ENCODE measurements at regions not wholly inside any gene's neighbourhood (a gene's known extent, or its start where the extent isn't known, plus 50 kb on each side); places are given as distances from the start of the nearest gene placed in this dataset.

DNA sequence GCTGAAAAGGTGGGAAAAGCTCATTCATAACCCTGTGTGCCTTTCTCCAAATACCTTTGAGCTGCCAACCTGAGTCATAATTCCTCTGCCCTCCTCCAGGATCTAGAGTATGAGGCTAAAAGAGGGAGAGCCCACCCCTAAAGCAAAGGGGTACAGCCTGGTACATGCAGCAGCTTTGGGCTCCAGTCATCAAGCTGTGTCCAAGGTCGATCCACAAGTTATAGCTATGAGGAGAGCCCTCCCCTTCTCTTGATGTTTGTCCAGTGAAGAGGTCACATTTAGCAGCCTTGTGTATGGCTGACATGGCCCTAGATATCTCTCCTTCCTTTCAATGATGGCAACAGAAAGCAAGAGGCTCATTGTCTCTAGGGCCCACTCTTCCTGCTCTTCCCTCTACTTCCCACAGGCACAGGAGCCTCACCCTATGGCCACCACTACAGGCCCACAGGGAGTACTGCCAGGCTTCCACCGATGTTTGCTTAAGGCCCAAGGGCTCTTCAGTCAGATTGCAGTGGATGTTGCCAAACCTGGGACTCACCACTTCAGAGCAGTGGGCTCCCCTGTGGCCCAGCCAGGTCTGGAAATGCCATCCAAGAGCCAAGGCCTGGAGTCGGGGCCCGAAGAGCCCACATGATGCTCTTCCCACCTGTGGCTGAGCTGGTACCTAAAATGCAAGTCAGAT is 176.8 kb downstream of the CD83 start:
- TF ChIP-seq CTCF (IDR thresholded peaks at IDR 0.05; ENCODE audit: low read depth, low read length, poor library complexity, severe bottlenecking): no peak
- no peak for TF ChIP-seq EZH2phosphoT487 (IDR thresholded peaks at IDR 0.05; ENCODE audit: borderline replicate concordance, low read length)
